Activated CD4-positive, alpha-beta T cell treated with anti-CD3 and anti-CD28 coated beads, Interleukin-2, amount 10 ng/mL, durations not matched to agents 24 days and 14 days (primary cell): ENCODE measurements at regions not wholly inside any gene's neighbourhood (a gene's known extent, or its start where the extent isn't known, plus 50 kb on each side); places are given as distances from the start of the nearest gene placed in this dataset.

Source experiments
- DNase-seq: peaks from one replicate; pipeline ENCODE4 v3.0.0; 2022
- H3K27ac Mint-ChIP-seq: one replicate; pipeline ENCODE4 v1.8.0; 2022; ENCODE audit warnings: mild to moderate bottlenecking, mixed read lengths
- H3K27me3 Mint-ChIP-seq: one replicate; pipeline ENCODE4 v1.8.0; 2022; ENCODE audit warnings: mixed read lengths
- H3K36me3 Mint-ChIP-seq: one replicate; pipeline ENCODE4 v1.8.0; 2022; ENCODE audit warnings: low read depth, mild to moderate bottlenecking, mixed read lengths
- H3K4me1 Mint-ChIP-seq: one replicate; pipeline ENCODE4 v1.8.0; 2021; ENCODE audit warnings: mixed read lengths
- H3K4me3 Mint-ChIP-seq: one replicate; pipeline ENCODE4 v1.8.0; 2022; ENCODE audit warnings: mild to moderate bottlenecking, moderate library complexity, mixed read lengths
- H3K9me3 Mint-ChIP-seq: one replicate; pipeline ENCODE4 v1.8.0; 2021; ENCODE audit warnings: mixed read lengths
- intact Hi-C: fragments of 100-400 bp; cut with micrococcal nuclease; formaldehyde crosslinking; loops from one replicate; pipeline ENCODE4 v1.15.1; 2023

DNA sequence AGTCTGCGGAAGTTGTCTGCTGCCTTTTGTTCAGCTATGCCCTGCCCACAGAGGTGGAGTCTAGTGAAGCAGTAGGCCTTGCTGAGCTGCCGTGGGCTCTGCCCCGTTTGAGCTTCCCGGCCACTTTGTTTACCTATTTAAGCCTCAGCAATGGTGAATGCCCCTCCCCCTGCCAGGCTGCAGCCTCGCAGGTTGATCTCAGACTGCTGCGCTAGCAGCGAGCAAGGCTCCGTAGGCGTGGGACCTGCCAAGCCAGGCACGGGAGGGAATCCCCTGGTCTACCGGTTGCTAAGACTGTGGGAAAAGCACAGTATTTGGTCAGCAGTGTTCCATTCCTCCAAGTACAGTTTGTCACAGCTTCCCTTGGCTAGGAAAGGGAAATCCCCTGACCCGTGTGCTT, 143.6 kb downstream of the DYRK2 start:
- peaks cover 3% of the 10 kb centered on the region for H3K4me1 Mint-ChIP-seq
- H3K27me3 Mint-ChIP-seq = peaks cover 2% of the 10 kb centered on the region
- intact Hi-C loops = no loop called here
- H3K27ac Mint-ChIP-seq = no peak overlapping the region
- DNase-seq = no peak
- peaks cover 11% of the 10 kb centered on the region for H3K9me3 Mint-ChIP-seq
- no peak overlapping the region for H3K4me3 Mint-ChIP-seq
- H3K36me3 Mint-ChIP-seq = no peaks in the 10 kb centered on the region

DNA sequence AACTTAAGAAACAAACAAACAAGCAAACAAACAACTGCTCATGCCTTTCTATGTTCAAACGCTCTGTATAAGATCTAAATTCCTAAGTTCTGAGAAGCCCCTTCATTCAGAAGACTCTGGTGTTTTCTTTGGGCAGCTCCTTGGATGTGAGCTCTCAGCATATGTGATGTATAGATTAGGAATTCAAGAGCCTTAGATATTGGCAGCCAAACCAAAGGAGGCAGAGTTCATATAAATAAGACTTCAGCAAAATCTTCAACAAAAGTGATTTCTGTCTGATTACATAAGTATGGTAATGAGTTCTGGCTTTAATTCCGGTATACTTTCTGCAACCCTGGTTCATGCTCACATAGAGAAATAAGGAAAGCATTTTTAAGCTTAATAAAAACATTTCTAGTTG, 145.6 kb downstream of the DYRK2 start:
- intact Hi-C loops = no loop called here
- Mint-ChIP-seq H3K9me3 (peaks cover 13% of the 10 kb centered on the region), H3K4me3 (no peak overlapping the region)

DNA sequence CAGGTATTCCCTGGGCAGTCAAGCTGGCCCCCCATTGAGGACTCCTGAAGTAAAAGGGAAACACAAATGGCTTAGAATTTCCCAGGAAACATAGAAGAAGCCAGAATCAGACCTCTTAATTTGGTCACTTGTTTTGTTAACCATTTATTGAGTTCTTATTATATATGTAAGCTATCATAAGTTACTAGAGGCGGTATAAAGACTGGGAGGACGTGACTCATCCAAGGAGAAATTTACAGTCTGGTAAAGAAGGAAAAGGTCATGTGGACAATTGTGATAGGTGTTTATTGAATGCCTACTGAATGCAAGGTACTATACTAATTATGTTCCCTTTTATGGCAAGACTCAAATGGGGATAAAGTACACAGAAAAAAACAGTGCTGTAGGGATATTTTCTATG, 146.7 kb downstream of the DYRK2 start:
- Mint-ChIP-seq H3K4me1 (peaks cover 9% of the 10 kb centered on the region), H3K27me3 (peaks cover 8% of the 10 kb centered on the region), H3K4me3 (no peak overlapping the region), H3K27ac (no peak overlapping the region), H3K9me3 (peaks cover 11% of the 10 kb centered on the region), H3K36me3 (no peaks in the 10 kb centered on the region)
- DNase-seq = no peak
- intact Hi-C loops = no loop called here

More for the DNA sequence above, 145.6 kb downstream of the DYRK2 start:
- Mint-ChIP-seq H3K4me1 (peaks cover 5% of the 10 kb centered on the region), H3K27me3 (peaks cover 6% of the 10 kb centered on the region), H3K27ac (no peak overlapping the region), H3K36me3 (no peaks in the 10 kb centered on the region)
- no peak for DNase-seq

DNA sequence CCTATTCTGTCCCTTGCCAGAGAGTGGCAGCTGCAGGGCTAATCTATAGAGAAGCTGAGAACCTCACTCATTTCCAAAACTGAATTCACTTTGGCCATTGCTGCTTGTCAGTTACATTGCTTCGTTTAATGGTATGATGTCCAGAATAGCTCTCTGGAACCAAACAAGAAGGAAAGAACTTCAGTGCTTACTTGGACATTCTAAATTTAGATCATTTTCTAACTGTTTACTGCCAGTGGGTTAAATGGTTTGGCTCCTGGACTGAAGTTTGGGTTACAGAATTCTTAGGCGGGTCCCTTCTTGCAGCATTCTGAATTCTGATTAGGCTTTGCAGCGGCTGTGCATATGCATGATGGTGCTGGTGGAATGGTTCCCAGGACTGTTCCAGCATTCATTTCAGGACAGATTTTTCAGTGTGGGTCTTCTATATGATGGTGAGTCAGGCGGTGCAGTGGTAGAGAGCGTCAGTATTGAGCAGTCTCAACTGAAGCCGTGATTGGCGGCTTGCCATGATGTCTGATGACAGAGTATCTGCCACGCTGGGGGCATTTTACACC, 148.7 kb downstream of the DYRK2 start:
- Mint-ChIP-seq H3K27ac (peak overlapping the region; percentile 4), H3K27me3 (peaks cover 12% of the 10 kb centered on the region), H3K9me3 (peaks cover 3% of the 10 kb centered on the region), H3K36me3 (no peaks in the 10 kb centered on the region), H3K4me1 (peaks cover 12% of the 10 kb centered on the region), H3K4me3 (no peak overlapping the region)
- intact Hi-C loops = no loop called here
- DNase-seq = no peak

DNA sequence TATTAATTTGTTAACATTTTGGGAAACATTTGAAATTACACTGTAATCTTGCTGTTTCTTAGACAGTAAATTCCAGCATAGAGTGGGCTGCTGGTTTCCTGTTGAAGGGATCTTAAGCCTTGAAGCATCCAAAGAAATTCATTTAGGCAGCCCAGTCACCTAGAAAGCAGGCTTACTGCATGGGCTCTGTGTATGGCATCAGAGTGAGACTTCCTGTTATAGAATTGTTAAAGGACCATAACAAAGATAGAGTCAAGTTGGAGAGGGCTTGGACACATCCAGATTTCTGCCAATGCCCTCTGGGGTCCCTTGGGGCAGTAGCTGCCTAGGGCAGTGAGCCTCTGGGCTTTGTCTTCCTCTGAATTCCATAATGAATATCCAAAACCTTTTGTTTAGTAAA, 149.2 kb downstream of the DYRK2 start:
- intact Hi-C loops = no loop called here
- H3K27ac Mint-ChIP-seq = no peak overlapping the region
- H3K4me1 Mint-ChIP-seq = peaks cover 12% of the 10 kb centered on the region
- no peak for DNase-seq
- H3K4me3 Mint-ChIP-seq = no peak overlapping the region
- no peaks in the 10 kb centered on the region for H3K36me3 Mint-ChIP-seq
- H3K27me3 Mint-ChIP-seq = peaks cover 13% of the 10 kb centered on the region
- H3K9me3 Mint-ChIP-seq = peaks cover 3% of the 10 kb centered on the region

DNA sequence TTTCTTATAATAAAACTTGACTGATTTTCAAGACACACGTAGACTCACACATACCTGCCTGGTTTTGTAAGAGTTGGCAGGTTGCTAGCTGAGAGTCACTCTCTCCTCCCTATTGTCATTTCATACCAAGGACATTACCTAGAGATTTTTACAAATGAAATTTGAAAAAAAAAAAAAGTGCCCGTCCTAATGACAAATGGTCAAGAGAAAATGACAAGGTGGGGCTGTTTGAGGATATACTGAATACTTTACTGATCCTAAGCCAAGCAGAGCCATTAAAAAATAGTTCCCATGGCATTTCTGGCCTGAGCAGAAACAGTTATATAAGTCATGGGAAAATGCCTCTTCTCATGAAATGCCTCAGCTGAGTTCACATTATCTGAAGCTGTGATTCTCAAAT, 150.2 kb downstream of the DYRK2 start:
- H3K4me3 Mint-ChIP-seq = no peak overlapping the region
- H3K27me3 Mint-ChIP-seq = peaks cover 14% of the 10 kb centered on the region
- no peak overlapping the region for H3K27ac Mint-ChIP-seq
- H3K36me3 Mint-ChIP-seq = no peaks in the 10 kb centered on the region
- peaks cover 3% of the 10 kb centered on the region for H3K9me3 Mint-ChIP-seq
- intact Hi-C loops = no loop called here
- no peak for DNase-seq
- H3K4me1 Mint-ChIP-seq = peaks cover 13% of the 10 kb centered on the region

DNA sequence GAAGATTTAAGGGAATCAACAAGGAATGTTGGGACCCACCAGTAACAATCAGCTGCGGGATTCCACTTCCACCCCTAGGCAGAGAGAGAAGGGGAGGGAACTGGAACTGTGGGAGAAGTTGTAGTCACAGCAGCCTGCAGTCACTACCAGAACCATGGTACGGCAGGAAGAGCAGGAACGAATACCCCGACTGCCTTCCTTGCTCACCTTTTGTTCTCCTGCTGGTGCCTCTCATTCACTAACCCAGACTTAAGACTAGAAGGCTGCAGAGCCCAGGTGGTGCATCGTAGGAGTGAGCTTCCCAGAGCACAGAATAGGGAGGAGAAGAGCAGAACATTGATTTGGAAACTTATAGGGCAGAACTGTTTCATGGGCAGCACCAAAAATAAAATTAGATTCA, 154.2 kb downstream of the DYRK2 start:
- DNase-seq = no peak
- no peak overlapping the region for H3K27ac Mint-ChIP-seq
- H3K9me3 Mint-ChIP-seq = peaks cover 3% of the 10 kb centered on the region
- H3K4me1 Mint-ChIP-seq = peaks cover 13% of the 10 kb centered on the region
- H3K4me3 Mint-ChIP-seq = no peak overlapping the region
- H3K27me3 Mint-ChIP-seq = peaks cover 10% of the 10 kb centered on the region
- no peaks in the 10 kb centered on the region for H3K36me3 Mint-ChIP-seq
- intact Hi-C loops = loop anchor here (5.0 to 10.0 kb wide), 4 partner anchors 170 to 472 kb away; no protein-coding TSS in a partner anchor

DNA sequence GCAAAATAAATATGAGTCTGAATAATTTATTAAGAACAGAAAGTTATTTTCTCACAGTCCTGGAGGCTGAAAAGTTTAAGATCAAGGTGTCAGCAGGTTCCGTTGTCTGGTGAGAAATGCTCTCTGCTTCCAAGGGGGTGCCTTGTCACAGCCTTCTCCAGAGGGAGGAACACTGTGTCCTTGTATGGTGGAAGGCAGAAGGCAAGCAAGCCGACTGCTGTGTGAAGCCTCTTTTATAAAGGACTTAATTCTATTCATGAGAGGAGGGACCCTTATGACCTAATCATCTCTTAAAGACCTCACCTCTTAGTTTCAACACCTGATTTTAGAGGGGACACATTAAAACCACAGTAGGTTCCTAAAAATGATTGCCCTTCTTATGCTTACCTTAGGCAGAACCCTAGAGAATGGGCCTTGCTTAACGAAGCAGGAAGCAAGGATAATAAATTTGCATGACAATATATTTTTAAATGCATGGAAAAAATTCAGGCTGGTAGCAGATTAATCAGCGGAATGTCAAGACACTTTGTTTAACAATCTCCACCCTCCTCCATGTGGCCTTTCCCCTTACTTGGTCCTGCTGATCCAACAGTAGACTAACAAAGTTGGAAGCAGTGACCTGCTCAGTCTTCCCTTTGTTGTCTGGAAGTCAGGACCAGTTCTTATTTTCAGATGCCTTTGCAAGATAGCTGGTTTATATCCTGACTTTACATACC, 154.9 kb downstream of the DYRK2 start:
- intact Hi-C loops = loop anchor here (5.0 to 10.0 kb wide), 4 partner anchors 171 to 471 kb away; no protein-coding TSS in a partner anchor
- Mint-ChIP-seq H3K4me1 (peaks cover 13% of the 10 kb centered on the region), H3K27me3 (peaks cover 9% of the 10 kb centered on the region), H3K4me3 (no peak overlapping the region), H3K27ac (no peak overlapping the region), H3K36me3 (no peaks in the 10 kb centered on the region), H3K9me3 (peaks cover 3% of the 10 kb centered on the region)
- DNase-seq = no peak

DNA sequence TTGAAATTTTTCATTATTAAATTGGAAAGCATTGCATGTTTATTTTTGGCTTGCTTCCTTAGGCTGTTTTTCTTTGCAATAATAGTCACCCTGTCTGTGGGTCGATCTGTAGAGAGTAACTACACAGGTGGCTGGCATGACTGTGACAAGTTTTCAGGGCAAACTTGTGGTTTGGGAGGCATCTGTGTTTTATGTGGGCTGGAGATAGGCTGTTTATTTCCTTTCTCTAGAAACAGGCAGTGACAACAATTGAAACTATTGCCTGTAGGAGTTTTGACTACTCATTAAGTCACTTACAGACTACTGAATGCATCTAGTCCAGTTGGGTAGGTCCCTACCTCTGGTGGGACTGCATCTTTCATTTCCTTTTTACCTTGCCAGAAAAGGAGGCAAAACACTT, 155.6 kb downstream of the DYRK2 start:
- Mint-ChIP-seq H3K4me3 (no peak overlapping the region), H3K27ac (no peak overlapping the region), H3K9me3 (peaks cover 2% of the 10 kb centered on the region)

DNA sequence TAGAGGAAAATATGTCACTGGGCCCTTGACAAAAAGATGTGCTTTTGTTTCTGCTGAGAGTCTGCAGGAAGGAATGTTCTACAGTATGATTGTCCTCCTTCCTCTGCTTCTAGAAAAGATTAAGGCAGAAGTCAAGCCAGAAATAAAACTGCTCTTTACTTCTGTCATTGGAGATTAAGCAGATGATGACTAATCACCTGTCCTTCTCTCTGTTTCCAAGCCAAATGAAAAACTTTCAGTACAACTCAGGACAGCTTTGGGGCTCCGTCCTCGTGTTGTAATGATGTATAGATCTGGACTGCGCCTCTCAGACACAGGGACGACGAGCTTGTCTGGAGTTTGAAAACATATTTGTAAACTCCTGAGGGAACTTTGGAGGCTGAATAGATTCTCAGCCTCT, 159.3 kb downstream of the DYRK2 start:
- DNase-seq = no peak
- H3K36me3 Mint-ChIP-seq = no peaks in the 10 kb centered on the region
- H3K27ac Mint-ChIP-seq = no peak overlapping the region
- intact Hi-C loops = loop anchor here (10.0 kb wide), 2 partner anchors 453 to 467 kb away; no protein-coding TSS in a partner anchor
- H3K9me3 Mint-ChIP-seq = no peaks in the 10 kb centered on the region
- H3K27me3 Mint-ChIP-seq = peaks cover under 1% of the 10 kb centered on the region
- H3K4me3 Mint-ChIP-seq = no peak overlapping the region
- H3K4me1 Mint-ChIP-seq = peaks cover 4% of the 10 kb centered on the region

More for the DNA sequence above, 155.6 kb downstream of the DYRK2 start:
- intact Hi-C loops = loop anchor here (1.0 to 10.0 kb wide), 8 partner anchors 24 to 471 kb away; no protein-coding TSS in a partner anchor
- peaks cover 8% of the 10 kb centered on the region for H3K27me3 Mint-ChIP-seq
- DNase-seq = peak; percentile 80
- H3K36me3 Mint-ChIP-seq = no peaks in the 10 kb centered on the region
- peaks cover 11% of the 10 kb centered on the region for H3K4me1 Mint-ChIP-seq

DNA sequence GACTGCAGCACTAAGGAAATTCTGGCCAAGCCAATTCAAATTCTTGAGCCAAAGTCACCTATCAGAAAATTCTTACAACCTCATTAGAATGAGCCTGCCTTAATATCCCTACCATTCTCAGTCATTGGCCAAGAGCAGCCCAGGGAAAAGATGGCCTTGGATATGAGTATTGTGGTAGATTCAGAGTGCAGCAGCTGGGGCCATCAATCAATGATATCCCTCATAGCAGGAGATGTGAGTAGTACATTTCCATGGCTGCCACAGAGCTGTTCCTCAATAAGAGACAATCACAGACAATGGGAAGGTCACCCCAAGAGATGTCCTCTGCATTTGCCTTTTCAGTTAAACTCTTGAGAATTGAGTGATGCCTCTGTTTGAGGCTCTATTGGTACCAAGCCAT, 161.6 kb downstream of the DYRK2 start:
- H3K4me3 Mint-ChIP-seq = no peak overlapping the region
- H3K9me3 Mint-ChIP-seq = peaks cover 2% of the 10 kb centered on the region
- DNase-seq = no peak
- H3K4me1 Mint-ChIP-seq = peaks cover 3% of the 10 kb centered on the region
- H3K36me3 Mint-ChIP-seq = no peaks in the 10 kb centered on the region
- no peak overlapping the region for H3K27ac Mint-ChIP-seq
- H3K27me3 Mint-ChIP-seq = no peaks in the 10 kb centered on the region
- intact Hi-C loops = no loop called here

DNA sequence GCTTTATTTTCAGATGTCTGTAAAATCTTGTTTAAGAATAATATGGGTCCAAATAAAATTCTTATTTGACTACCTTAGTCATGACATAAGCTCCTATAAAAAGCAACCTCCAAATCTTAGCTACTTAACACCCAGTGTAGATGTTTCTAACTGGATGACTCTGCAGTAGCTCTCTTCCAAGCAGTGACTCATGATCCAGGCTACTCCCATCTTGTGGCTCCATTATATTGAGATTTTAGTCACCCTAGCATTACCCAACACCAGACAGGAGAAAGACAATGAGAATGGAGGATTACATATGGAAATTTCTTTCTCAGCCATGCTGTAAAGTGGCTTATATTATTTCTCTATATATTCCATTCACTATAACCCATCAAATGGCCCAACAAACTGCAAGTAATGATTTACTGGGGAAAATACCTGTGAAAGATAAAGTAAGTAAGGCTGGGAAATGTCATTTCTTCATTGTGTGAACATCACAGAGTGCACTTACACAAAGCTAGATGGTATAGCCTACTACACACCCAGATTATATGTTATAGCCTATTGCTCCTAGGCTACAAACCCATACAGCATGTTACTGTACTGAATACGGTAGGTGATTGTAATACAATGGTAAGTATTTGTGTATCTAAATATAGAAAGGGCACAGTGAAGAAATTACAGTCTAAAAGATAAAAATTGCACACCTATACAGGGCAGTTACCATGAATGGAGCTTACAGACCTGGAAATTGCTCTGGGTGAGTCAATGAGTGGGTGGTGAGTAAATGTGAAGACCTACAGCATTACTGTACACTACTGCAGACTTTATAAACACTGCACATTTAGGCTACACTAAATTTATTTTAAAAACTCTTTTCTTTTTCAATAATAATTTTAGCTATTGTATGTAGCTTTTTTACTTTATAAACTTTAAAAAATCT, 163.2 kb downstream of the DYRK2 start:
- peaks cover 3% of the 10 kb centered on the region for H3K4me1 Mint-ChIP-seq
- intact Hi-C loops = no loop called here

DNA sequence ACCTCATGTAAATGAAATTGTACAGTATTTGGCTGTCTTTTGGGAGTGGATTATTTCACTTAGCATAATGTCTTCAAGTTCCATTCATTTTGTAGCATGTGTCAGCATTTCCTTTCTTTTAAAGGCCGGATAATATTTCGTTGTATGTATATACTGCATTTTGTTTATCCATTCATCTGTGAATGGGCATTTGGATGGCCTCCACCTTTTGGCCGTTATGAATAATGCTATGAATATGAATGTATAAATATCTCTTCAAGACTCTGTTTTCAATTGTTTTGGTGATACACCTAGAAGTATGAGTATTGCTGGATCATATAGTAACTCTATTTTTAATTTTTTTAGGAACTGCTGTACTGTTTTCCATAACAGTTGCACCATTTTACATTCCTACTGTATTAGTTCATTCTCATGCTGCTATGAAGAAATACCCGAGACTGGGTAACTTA, 164.9 kb downstream of the DYRK2 start:
- Mint-ChIP-seq H3K36me3 (no peaks in the 10 kb centered on the region), H3K4me1 (no peaks in the 10 kb centered on the region), H3K4me3 (no peak overlapping the region), H3K27me3 (no peaks in the 10 kb centered on the region), H3K9me3 (peaks cover 3% of the 10 kb centered on the region), H3K27ac (no peak overlapping the region)
- intact Hi-C loops = no loop called here
- DNase-seq = no peak

More for the DNA sequence above, 163.2 kb downstream of the DYRK2 start:
- Mint-ChIP-seq H3K36me3 (no peaks in the 10 kb centered on the region), H3K27me3 (no peaks in the 10 kb centered on the region), H3K4me3 (no peak overlapping the region), H3K9me3 (peaks cover 3% of the 10 kb centered on the region), H3K27ac (no peak overlapping the region)
- no peak for DNase-seq

DNA sequence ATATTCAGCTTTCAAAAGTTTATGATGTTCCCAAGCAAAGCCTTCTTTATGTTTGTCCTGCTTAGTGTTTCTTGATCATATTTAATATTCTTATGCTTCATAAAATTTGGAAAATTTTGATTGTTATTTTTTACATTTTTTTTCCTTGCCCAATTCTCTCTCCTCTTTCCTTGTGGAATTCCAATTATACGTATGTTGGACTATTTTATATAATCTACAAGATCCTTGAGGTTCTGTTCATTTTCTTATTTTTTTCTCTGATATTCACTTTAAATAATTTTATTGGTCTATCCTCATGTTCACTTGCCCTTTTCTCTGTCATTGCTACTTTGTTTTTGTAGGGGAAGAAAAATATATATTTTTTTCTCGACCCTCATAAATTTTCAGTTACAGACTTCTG, 167.7 kb downstream of the DYRK2 start:
- no peak for DNase-seq
- Mint-ChIP-seq H3K27me3 (no peaks in the 10 kb centered on the region), H3K27ac (no peak overlapping the region), H3K9me3 (peaks cover 3% of the 10 kb centered on the region), H3K36me3 (no peaks in the 10 kb centered on the region), H3K4me1 (no peaks in the 10 kb centered on the region), H3K4me3 (no peak overlapping the region)
- intact Hi-C loops = no loop called here
